CD4-positive, alpha-beta T cell treated with Interleukin-4 for 1 hour (primary cell): ENCODE measurements at regions not wholly inside any gene's neighbourhood (a gene's known extent, or its start where the extent isn't known, plus 50 kb on each side); places are given as distances from the start of the nearest gene placed in this dataset.

Experiments used
- DNase-seq, 2 donors: peaks; one replicate each; pipeline ENCODE4 v3.0.0-alpha.2; 2020 to 2022

DNA sequence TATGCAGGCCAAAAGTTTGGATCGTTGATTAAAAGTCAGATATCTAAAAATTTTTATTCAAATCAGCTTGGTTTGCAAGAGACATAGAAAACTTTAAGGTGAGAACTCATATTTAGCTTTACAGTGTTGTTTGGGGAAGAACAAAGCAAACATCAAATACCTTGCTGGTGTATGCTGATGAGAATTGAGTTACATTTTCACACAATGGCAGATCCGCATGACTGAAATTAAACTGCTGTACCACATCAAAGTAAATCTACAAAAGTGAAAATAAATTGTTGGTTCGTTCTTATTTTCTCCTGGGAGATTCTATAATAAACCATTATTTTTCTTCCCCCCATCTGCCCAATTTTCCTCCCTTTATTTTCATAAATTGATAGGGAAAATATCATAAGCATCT, 198.2 kb upstream of the PCSK5 start:
- no peak for DNase-seq

DNA sequence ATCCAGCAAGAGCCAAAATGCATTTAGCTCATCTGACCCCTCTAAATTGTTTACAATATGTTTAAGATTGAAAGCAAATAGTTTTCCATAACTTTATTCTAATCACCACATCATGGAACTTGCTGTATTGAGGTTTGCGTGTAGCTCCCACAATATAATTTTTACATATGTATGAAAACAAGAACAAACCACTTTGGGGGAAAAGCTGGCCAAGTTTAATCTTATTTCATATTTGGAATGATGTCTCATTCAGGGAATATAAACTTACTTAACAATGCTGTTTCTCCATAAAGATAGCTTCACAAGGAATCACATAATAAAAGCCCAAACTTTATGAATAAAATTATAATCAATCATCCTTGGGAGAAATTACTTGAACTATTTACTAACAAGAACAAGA, 194.6 kb upstream of the PCSK5 start:
- no peak for DNase-seq

DNA sequence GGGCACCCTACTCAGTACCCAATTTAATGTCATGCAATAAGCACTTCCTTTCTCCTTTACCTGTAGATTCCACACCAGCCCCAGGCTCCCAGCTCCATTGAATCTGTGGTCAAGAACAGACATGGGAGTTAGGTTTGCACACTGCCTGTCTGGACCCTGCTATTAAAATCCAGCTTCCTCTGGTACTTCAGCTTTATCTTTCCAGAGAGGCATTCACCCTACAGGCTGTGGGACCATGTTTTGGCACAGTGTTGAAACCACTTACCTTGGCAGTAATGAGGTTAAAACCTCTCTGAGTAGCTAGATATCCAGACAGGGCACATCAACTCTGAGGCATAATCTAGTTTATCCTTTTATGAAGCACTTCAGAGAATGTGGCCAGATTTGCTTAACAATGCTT, 191.5 kb upstream of the PCSK5 start:
- no peak for DNase-seq

DNA sequence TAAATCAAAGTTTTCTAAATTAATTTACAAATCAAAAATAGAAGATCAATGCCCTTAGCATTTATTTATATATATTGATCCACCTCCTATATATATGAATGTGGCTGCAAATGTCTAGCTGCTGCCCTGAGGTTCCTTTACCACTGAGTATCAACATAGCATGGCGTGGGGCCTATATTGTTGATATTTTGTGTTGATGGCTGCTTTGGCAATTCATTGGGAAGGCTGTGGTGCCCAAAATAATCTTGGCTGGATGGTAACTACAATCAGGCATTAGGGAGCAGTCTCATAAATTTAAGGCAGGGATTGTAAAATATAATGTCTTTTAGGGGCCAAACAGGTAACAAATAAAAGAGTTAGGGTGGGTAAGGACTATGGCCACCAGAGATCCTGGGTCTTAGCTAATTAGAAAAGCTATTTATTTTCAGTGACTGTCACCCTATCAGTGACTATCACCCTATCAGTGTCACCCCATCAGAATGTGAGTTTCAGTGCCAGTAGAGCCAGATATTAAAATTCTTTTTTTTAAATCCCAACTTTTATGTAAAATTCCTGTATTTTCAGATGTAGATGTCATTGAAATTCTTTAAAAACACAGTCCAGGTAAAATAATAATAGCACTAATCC, 190.7 kb upstream of the PCSK5 start:
- no peak for DNase-seq

DNA sequence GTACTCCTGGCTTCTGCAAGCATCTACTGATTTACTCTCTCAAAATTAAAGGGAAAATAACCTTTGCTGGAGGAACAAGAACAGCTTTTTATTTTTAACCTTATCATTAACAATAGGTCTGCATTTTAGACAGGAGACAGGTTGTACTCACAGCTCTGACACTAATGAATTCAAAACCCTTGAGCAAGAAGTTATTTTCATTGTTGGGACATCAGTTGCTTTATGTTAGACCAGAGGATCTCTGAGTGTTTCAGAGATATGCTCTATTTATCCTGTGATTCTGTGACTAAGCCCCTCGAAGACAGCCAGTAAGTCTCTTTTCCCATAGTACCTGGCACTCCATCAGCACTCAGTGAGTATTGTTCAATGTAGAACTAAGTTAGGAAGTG, 190.2 kb upstream of the PCSK5 start:
- DNase-seq = no peak

DNA sequence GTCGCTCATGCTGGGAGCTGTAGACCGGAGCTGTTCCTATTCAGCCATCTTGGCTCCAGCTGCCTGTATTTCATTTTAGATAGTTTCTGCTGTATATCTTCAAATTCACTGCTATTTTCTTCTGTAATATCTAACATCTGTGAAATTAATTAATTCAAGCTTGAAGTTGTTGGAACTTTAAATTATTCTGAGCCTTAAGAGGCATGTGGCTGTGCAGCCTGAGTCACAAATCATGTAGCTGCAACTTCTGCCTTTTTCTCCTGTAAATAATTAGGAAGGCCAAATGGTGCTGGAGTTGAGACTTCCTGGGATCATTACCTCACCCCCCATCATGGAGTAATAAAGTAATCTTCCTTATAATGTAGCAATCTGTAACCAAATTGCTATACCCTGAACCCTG, 183.3 kb upstream of the PCSK5 start:
- no peak for DNase-seq

DNA sequence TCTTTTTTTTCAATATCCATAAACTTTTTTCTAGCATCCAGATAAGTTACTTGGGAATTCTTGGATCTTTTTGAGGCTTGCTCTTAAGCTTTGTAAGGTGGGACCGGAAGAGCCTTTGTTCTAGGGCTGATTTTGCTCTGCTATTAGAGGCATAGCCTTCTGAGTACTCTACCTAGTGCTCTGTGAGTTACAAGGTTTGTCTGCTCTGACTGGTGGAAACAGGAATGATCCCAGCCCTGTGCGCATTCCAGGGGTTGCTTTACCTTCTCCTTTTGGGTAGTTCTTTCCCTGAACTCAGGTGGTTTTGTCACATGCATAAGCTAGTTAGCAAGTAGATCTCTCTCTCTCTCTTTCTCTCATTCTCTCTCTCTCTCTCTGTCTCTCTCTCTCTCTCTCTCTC, 180.8 kb upstream of the PCSK5 start:
- DNase-seq = no peak

DNA sequence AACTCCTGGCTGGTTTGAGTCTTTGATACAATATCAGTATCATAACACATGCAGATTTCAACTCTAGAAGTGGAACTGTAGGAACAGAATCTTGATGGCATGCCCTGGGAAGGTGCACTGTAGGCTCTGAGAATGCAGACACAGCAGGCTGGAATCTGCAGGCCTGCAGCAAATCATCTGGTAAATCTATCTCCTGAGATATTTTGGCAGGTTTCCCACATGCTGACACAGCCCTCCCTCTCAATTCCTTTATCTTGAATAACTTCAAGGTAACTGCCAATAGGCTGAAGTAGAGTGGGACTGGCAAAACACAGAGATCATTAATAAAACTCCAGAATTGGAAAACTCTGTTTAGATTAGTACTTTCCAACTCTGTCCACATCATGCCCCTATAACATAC, 177.8 kb upstream of the PCSK5 start:
- DNase-seq = no peak

DNA sequence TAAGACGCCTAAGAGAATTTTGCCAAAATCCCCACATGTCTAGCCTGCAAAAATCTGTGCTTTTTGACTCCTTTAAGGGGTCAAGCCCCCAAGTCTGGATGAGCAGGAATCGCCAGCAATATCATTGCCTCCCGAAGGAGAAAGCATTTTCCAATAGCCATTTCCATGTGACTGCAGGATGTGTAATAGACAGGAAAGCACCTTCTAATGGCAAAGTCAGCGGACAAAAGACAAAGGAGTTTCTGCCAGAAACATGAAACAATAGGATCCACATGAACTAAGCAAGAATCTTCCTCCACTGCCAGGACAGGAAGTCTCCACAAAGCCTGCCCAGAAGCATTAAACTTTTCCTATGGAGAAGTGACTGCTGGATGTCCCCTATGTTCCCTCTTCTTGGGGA, 177.1 kb upstream of the PCSK5 start:
- DNase-seq = no peak

DNA sequence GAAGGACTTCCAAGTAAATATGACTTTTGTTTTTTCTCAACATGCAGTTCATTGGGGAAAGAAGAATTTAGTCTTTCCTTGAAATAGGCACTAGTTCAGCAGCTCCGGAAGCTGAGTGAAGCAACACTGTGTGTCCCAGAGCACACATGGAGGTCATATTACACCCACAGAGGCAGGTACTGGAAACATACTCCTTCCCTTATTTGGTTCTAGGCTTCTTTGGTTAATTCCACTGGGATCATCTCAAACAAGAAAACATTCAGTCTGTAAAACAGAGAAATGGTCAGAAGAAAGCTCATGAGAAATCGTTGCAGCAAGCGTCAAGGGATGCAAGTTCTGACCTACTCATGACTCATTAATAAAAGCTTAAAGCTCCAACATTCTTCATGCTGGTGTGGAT, 175.1 kb upstream of the PCSK5 start:
- no peak for DNase-seq

DNA sequence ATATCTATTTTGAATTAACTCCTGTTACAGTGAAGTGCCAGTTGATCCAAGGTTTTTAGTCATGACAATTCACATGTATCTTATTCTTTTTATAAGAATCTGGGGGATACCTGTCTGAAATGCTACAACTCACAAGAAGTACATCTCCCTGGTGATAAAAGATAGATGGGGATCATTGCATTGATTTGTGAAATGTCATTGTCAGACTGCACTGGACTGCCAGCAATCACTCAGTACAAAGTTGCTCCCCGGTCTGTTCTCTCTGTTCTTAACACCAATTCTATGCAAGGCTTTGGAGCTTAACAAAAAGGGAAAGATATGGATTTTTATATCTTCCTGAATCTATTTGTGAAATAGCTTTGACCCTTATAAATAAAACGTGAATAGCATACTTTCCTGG, 171.8 kb upstream of the PCSK5 start:
- no peak for DNase-seq

DNA sequence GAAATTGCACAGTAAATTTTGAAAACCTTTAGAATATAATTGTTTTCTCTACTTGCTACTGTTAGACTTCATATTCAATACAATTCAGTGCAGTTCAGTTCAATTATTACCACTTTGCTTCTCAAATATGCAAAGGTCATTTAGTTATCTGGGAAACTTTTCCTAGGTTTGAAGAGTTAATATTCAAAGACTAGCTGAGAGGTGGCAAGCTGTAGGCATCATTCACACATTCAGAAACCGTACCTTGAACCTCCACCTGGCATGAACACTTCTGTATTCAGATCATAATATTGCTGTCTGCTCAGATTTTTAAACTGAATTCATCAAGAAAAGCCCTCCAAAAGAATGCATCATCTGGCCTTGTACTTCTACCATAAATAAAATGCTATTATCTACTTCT, 162.1 kb upstream of the PCSK5 start:
- DNase-seq = no peak

DNA sequence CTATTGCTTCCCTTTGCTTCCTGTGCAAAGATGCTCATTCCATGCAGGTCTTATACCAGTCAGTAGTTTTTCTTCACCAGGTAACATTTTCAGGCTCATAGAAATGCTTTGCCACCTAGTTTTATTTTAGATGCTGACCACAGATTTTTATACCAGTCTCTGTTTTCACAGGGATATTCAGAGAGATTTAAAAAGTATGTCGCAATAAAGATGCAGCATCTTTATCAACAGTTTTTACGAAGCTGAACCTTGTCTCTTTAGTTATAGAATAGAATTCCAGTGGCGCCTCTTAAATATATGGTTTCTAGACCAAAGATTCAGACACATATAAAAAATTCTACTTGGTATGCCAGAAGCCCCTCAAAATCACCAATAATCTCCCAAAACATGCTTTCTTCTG, 155.7 kb upstream of the PCSK5 start:
- no peak for DNase-seq

DNA sequence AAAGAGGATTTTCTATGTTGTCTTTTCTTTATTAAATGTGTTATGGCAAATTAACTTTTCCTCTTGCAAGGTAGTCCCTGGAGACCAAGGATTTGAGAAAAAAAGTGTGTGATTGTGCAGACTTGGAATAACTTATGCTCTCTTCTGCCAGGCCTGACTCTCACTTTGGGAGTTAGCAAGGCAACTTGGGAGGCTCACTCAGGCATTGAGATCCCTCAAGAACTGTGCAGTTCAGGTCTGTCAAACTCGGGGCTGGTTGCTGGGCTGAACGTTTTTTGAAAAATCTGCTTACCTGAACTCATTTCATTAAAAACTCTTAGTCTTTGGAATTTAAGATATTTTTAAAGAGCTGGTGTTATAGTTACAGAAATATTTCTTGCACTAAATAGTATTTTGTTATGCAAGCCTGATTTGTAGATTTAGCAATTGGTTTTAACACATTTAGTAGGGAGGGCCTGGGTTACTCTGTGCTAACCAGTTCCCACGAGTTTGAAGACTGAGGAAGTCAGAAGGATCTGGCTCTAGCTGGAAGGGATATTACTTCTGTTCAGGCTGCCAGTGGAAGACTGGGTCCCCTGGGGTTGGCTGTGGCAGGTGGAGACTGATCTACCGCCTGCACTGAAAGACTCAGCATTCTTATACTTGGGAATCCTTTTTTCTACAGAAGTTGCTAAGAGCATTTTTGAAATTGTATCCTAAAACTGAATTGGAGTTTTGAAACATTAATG, 150.4 kb upstream of the PCSK5 start:
- no peak for DNase-seq

DNA sequence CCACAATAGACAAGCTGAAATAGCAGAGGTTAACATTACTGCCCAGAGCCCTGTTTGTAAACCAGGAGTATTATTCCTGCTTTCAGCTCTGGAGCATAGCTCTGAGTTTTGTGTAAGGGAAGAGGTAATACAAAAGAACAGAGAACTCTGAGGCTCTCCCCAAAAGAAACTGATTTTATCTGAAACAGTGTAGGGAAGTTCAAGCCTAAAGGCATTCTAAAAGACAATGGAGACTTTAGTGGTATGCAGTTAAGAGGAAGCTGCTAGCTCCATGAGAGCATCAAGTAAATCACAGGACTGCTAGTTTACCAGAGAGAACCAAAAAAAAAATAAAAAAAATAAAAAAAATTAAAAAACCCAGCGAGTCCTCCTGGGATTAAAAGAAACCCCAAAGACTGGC, 146.6 kb upstream of the PCSK5 start:
- no peak for DNase-seq

DNA sequence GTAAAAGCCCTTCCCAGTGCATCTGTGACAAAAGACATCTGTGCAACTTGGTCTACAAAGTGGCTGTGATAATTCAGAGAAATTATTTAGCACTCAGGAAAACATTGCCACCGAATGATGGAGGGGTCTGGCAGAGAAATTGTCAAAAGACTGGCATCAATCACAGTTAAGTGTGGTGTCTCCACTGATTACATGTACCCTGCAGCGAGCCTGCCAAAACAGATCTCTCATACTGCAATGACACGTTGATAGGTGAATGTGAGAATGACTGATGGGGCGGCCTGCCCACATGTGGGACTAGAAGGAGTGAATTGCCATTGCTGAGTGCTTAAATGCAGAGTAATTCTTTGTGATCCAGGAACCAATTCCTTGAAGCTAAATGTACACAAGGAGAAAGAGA, 136.4 kb upstream of the PCSK5 start:
- DNase-seq = no peak

DNA sequence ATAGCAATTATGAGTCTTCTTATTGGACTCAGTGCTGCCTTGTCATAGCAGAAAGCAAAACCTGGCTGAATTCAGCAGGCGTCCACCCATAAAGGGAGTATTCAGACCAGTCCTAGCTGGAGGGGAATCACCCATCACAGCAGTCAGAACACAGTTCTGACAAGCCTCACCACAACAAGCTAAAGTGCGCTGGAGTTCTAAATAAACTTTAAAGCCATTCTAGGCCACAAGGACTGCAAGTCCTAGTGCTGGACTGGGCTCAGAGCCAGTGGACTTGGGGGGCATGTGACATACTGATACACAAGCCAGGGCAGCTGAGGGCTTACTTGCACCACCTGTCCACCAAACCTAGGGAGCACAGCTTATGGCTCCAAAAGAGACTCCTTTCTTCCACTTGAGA, 115.3 kb upstream of the PCSK5 start:
- DNase-seq = no peak

DNA sequence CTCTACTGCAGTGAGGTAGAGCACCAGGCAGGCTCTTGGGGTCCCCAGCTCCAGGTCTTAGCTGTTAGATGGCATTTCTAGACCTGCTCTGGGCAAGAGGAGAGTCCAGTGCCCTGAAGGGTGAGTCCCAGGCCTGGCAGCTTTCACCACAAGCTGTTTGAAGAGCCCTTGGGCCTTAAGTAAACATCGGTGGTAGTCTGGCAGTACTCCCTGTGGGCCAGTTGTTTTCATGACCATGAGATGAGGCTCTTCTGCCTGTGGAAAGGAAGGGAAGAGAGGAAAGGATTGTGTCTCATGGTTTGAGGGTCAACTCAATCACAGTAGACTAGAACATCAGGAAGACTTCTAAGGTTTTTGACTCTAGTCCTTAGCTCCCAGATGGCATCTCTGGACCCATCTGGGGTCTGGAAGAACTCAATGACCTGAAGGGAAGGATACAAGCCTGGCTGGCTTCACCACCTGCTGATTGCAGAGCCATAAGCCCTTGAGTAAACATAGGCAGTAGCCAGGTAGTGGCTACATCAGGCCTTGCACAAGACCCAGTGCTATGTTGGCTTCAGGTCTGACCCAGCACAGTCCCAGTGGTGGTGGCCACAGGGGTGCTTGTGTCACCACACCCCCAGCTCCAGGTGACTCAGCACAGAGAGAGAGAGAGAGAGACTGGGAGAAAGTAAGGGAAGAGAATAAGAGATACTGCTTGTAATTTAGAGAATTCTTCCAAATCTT, 114.3 kb upstream of the PCSK5 start:
- DNase-seq = no peak

DNA sequence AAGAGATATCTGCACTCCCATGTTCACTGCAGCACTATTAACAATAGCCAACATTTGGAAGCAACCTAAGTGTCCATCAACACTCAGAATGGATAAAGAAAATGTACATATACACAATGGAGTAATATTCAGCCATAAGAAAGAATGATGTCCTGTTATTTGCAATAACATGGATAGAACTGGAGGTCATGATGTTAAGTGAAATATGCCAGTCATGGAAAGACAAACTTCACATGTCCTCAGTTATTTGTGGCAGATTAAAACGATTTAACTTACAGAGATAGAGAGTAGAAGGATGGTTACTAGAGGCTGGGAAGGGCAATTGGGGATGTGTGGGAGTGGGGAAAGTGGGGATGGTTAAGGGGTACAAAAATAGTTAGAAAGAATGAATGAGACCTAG, 110.3 kb upstream of the PCSK5 start:
- DNase-seq = no peak

DNA sequence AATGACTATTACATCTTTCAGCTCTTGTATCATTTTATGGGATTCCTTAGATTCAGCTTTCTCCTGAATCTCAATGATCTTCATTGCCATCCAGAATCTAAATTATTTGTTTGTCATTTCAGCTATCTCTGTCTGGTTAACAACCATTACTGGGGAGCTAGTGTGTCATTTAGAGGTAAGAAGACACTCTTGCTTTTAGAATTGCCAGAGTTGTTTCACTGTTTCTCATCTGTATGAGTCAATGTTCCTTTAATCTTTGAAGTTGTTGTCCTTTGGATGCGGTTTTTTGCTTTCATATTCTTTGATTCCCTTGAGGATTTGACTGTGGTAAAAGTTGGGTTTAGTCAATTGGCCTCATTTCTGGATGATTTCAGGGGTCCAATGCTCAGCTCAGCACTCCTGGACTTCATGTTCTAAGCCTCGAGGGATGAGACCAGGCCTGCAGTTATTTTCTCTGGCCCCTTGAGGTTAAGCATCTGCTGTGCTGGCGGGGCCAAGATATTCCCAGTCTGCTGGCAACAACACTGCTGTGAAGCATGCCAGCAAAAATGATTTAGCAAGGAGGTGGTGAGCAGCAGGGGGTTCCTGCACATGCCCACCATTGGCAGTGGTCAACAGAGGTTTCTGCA, 102.4 kb upstream of the PCSK5 start:
- no peak for DNase-seq

DNA sequence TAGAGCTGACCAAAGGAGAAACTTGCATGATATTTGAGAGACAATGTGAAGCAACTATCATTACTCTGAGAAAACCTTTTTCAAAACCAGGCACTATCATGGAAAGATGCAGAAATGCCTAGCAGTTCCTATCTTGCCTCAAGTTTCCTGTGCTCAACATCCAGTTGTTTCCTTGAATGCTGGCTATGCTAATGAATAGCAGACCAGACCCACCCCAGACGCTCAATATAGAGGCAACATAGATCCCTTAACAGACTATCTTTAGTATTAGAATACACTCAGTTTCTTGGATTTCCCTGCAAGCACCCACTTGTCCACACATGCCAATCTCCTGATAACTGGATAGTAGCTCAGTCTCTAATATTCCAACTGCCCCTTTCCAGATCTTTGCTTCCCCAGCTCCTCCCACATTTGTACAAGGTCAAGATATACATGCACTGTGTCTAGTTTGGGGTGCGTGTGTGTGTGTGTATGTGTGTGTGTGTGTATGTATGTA, 93.3 kb upstream of the PCSK5 start:
- DNase-seq = no peak

DNA sequence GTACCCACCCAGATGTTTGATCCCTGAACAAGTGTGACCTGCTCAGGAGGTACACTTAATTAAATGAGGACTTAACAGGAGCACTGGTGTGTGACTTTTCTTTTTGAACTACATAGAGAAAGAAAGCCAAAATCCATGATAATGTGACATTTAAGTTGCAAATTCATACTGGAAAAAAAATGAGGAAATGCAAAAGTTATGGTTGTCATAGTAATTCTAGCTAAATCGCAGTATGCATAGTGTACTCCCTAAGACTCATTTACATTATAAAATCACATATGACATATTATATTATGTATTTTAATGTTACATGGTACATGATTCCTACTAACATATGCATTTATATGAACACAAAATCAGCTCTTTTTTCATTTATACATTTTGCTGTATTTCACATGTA, 92.0 kb upstream of the PCSK5 start:
- DNase-seq = no peak

DNA sequence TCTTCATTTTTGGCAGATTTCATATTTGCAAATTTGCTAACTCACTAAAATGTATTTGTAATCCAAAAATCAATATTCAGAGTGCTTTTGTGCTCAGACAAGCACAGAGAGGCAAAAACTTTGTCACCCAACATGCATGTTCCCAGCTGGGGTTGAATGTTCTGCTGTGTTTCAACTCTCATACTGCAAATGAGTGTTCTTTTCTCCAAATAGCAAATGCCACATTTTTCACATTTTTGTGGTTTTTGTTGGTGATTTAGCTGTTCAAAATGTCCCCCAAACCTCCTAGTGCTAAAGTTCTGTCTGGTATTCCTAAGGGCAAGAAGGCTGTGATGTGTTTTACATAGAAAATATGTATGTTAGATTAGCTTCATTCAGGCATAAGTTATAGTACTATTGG, 87.3 kb upstream of the PCSK5 start:
- no peak for DNase-seq

DNA sequence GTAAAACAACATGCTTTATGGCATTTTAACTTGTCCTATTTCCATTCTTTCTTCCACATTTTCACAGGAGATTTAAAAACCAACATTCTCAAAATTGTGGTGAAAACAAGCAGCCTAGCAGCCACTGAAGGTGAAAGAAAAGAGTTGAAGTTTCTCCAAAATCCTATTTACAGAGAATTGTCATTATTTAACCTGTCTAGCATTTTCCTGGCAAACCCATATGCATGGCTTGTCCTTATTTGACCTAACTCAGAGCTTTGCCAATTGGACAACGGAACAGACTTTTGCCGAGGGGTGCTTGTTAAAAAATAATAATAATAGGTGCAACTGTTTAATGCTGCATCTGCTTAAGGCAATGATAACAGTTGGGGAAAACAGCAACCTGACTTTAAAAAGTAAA, 80.4 kb upstream of the PCSK5 start:
- DNase-seq = no peak
